BE2C (cell line): ENCODE measurements at regions not wholly inside any gene's neighbourhood (a gene's known extent, or its start where the extent isn't known, plus 50 kb on each side); places are given as distances from the start of the nearest gene placed in this dataset.
"Not testable (repeated sequence)": the region's sequence is repeated elsewhere in the genome, so short reads cannot be mapped to it uniquely, and the experiment has no call there.

ENCODE experiments used
- DNase-seq: peaks from one replicate; pipeline ENCODE4 v3.0.0-alpha.2; 2020
- H3K27me3 ChIP-seq: fragments of 250-450 bp; sonication (Bioruptor Pico); 2 replicates; pipeline ENCODE4 v1.5.1; 2020; ENCODE audit warnings: mild to moderate bottlenecking
- H3K36me3 ChIP-seq: fragments of 250-450 bp; sonication (Bioruptor Pico); 2 replicates; pipeline ENCODE4 v1.5.1; 2020; ENCODE audit warnings: mild to moderate bottlenecking
- H3K4me1 ChIP-seq: fragments of 250-450 bp; sonication (Bioruptor Pico); 2 replicates; pipeline ENCODE4 v1.5.1; 2020
- H3K4me3 ChIP-seq: 2 replicates; pipeline ENCODE4 v1.5.1; 2011; ENCODE audit warnings: low read depth, low read length
- H3K9me3 ChIP-seq: fragments of 250-450 bp; sonication (Bioruptor Pico); 2 replicates; pipeline ENCODE4 v1.5.1; 2020
- TF ChIP-seq, protein P1 (sequence below): IDR thresholded peaks from 2 replicates; pipeline ENCODE4 v1.5.1; 2012; ENCODE audit warnings: mild to moderate bottlenecking, low read depth, low read length

DNA sequence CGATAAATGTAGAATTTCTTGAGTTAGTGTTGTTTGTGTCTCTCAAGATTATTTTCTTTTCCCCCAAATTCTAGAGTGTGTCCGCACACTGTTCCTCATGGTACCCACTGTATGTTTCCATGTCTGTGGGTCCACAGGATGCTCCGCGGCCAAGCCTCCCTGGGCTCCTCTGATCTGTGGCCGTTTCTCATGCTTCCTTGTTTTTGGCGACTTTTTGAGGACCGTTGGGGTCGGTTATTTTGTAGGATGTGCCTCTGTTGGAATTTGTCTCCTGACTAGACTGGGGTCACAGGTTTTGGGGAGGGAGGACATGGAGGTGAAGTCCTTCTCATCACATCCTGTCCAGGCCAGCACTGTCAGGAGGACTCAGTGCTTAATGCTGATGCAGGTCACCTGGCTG, 140.0 kb downstream of the LAT start:
- no peaks in the 10 kb centered on the region for H3K36me3 ChIP-seq
- TF ChIP-seq, protein P1, sequence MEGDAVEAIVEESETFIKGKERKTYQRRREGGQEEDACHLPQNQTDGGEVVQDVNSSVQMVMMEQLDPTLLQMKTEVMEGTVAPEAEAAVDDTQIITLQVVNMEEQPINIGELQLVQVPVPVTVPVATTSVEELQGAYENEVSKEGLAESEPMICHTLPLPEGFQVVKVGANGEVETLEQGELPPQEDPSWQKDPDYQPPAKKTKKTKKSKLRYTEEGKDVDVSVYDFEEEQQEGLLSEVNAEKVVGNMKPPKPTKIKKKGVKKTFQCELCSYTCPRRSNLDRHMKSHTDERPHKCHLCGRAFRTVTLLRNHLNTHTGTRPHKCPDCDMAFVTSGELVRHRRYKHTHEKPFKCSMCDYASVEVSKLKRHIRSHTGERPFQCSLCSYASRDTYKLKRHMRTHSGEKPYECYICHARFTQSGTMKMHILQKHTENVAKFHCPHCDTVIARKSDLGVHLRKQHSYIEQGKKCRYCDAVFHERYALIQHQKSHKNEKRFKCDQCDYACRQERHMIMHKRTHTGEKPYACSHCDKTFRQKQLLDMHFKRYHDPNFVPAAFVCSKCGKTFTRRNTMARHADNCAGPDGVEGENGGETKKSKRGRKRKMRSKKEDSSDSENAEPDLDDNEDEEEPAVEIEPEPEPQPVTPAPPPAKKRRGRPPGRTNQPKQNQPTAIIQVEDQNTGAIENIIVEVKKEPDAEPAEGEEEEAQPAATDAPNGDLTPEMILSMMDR = no peak

DNA sequence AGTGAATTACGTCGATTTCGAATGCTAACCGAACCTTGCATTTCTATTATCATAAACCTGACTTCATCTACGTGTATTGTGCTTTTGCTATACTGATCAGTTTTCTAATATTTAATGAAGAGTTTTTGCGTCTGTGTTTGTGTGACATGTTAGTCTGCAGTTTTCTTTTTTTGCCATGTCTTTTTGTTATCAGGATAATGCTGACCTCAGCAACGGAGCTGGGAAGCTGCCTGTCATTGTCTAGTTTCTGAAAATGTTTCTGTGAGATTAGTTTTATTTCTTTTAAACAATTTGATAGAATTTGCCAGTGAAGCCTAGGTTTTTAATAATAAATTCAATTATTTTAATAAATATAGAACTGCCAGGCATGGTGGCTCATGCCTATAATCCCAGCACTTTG, 139.3 kb downstream of the LAT start:
- not testable (repeated sequence) for DNase-seq, H3K36me3 ChIP-seq, H3K4me1 ChIP-seq, H3K4me3 ChIP-seq, H3K9me3 ChIP-seq, H3K27me3 ChIP-seq

More for the DNA sequence above, 140.0 kb downstream of the LAT start:
- Histone ChIP-seq H3K4me1 (no peaks in the 10 kb centered on the region), H3K4me3 (no peak overlapping the region), H3K9me3 (no peaks in the 10 kb centered on the region), H3K27me3 (no peaks in the 10 kb centered on the region)
- no peak for DNase-seq

DNA sequence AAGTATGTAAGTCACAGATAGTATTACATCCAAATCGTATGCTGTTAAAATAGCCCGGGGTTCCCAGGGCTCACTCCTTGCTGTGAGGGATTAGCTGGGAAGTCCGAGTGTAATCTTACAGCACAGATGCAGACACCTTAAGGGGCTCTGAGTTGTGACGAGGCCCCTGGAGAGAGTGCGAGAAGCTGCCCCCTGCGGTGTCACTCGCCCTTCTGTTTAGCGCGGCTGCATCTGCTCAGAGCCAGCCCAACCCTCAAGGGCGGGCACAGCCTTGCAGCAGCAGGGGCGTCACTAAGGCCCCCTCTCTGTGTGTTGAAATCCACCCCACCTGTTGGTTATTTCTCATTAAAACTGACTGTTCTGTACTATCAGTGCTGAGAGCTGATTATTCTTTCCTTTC, 135.8 kb downstream of the LAT start:
- H3K27me3 ChIP-seq, H3K36me3 ChIP-seq, H3K9me3 ChIP-seq, DNase-seq, H3K4me1 ChIP-seq, H3K4me3 ChIP-seq: not testable (repeated sequence)

DNA sequence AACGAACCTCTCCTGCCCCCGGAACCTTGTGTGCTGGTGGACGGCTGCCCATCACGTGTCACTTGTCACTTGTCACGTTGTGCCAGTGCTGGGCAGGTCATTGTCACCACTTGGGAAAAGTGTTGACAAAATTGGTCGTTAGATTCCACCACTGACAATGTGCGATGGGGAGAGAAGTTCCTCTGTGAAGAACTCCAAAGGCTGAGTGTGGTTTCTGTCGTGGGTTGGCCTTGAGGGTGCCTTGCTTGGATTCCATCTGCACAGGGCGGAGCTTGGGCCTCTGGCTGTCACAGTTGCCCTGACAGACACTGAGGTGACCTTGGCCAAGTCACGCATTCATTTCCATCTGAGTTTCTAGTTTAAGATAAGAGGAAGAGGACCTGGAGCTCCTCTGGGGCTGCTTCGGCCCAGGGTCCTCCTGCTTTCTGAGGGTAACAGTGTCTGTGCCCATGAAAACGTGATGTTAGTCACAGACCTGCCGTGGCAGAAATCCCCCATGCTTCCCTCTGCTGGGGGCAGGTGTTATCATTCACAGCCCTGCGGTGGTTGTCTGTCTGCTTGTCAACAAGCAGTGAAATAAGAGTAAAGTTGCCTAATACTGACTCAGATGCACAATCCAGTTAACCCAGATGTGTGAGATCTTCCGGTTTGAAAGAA, 133.6 kb downstream of the LAT start:
- not testable (repeated sequence) for H3K9me3 ChIP-seq, H3K4me1 ChIP-seq, DNase-seq, H3K4me3 ChIP-seq, H3K27me3 ChIP-seq, H3K36me3 ChIP-seq

DNA sequence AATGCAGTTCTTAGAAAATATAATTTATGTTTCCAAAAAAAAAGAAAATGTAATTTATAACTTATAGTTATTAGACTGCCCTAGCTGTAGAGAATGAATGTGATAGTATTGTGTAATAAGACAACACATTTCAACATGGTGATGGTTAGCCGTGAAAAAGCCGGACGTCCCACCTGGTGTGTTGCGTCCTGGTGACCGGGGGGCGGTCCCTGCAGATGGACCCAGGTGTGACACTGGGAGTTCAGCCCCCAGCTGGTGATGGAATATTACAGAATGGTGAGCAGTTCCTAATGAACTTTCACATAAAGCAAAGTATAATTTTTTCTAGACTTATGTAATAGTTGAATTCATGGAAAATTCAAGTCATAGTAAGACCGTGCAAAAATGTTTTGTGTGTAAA, 132.8 kb downstream of the LAT start:
- H3K27me3 ChIP-seq = no peaks in the 10 kb centered on the region
- no peaks in the 10 kb centered on the region for H3K36me3 ChIP-seq
- H3K9me3 ChIP-seq = no peaks in the 10 kb centered on the region
- peaks cover 4% of the 10 kb centered on the region; the same call in 1 of the 2 replicates for H3K4me1 ChIP-seq
- H3K4me3 ChIP-seq = no peak overlapping the region
- DNase-seq = no peak
- TF ChIP-seq, protein P1 = no peak

DNA sequence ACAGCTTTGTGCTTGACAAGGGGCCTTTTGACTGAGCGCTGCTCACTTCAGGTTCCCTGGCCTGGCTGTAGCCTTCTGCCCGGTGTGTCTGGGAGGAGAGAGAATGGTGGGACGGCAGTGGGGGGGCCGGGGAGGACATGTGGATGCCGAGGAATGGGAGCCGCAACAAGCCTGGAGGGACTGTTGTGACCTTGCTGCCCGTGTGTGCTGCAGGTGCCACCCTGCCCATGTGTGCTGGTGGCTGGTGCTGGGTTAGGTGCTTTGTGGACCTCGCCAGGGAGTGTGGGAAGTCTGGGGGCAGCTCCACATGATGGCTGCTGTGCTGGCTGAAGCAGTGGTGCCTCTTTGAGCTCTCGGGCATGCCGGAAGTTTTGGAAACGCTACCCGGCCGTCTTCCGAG, 132.1 kb downstream of the LAT start:
- Histone ChIP-seq H3K4me1 (peaks cover 4% of the 10 kb centered on the region; the same call in 1 of the 2 replicates), H3K27me3 (no peaks in the 10 kb centered on the region)
- no peak for DNase-seq

DNA sequence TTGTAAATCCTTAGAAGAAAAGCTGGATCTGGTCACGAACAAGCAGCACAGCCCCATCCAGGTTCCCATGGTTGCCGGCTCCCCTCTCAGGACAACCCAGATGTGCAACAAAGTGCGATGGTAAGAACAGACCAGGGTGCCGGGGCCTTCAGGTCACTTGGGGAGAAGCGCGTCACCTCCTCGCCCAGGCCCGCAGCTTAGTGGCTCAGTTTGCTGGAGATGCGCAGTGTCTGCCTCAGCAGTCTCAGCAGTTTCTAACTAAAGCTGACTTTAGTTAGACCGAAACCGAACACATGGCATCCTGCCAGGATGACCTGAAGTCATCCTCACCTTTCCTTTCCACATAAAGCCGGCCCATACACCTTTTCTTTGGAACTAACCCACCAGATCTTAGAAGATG, 131.4 kb downstream of the LAT start:
- H3K4me1 ChIP-seq, H3K36me3 ChIP-seq, H3K27me3 ChIP-seq, DNase-seq, H3K4me3 ChIP-seq, H3K9me3 ChIP-seq: not testable (repeated sequence)

More for the DNA sequence above, 132.1 kb downstream of the LAT start:
- Histone ChIP-seq H3K9me3 (no peaks in the 10 kb centered on the region), H3K4me3 (no peak overlapping the region), H3K36me3 (no peaks in the 10 kb centered on the region)
- TF ChIP-seq, protein P1 = no peak

DNA sequence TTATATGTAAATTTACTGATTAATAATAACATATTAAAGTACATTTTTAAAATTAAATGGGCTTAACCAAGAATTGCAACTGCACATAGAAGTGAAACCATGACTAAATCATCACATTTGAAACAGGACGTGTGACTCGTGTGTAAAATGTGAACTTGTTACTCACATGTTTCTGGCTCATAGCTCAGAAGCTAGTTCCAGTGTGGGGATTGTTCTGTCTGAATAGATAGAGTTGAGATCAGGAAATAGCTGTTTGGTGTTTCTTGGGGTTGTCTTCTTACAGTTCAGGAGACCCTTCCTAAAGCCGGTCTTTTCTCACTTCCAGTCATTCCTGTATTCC, 130.9 kb downstream of the LAT start:
- H3K36me3 ChIP-seq, H3K27me3 ChIP-seq, H3K9me3 ChIP-seq, H3K4me3 ChIP-seq, DNase-seq, H3K4me1 ChIP-seq: not testable (repeated sequence)
